Glomerular visceral epithelial cell (primary cell): ENCODE measurements at regions not wholly inside any gene's neighbourhood (a gene's known extent, or its start where the extent isn't known, plus 50 kb on each side); places are given as distances from the start of the nearest gene placed in this dataset.
"Not testable (repeated sequence)": the region's sequence is repeated elsewhere in the genome, so short reads cannot be mapped to it uniquely, and the experiment has no call there.

Experiments
- DNase-seq: peaks from one replicate; pipeline ENCODE4 v3.0.0-alpha.2; 2016; ENCODE audit errors: extremely low spot score

DNA sequence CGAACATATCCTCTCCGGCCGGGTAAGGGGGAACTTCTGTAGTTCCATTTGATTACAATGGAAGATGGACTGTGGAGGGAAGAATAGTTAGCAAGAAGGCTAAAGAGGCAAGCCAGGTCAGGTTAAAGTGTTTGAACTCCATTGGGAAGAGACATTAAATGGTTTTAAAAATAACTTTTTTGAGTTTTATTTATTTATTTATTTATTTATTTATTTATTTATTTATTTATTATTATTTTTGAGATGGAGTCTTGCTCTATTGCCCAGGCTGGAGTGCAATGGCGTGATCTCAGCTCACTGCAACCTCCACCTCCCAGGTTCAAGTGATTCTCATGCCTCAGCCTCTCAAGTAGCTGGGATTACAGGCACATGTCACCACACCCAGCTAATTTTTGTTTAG, 441.9 kb downstream of the TOX3 start:
- DNase-seq, result not testable (repeated sequence)

DNA sequence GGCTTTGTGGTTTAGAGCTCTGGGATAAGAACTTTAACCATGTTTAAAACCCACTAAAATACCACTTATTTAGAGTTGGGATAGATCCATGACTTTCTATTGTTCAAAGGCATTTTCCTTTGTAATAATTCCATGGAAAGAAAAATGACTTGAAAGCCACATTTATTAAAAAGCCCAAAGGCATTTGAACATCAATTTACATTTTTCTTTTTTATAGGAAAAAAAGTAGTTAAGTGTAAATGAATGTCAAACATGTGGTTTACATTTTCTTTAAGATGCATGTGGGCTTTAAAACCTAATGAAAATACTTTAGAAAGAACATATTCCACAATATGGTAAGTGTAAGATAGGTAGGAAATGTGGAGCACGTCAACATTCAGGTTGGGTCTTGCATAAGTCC, 443.2 kb downstream of the TOX3 start:
- no peak for DNase-seq

DNA sequence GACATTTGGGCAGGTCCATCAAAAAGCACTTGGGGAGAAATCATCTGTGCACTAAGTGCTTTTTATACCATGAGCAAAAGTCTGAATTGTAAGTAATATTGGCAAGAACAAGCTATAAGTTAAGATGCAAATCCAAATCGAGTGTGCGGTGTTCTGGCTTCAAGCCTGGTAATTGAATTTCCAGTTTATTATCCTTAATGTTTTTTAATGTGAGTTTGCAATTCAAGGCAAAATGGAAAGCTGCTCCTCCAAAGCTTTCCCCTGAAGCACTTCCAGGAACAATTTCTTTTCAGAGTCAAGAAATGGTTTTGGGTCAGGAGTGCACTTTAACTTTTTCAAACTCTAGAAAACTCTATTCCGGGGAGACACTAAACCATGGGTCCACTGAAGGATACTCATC, 445.7 kb downstream of the TOX3 start:
- DNase-seq, result no peak

DNA sequence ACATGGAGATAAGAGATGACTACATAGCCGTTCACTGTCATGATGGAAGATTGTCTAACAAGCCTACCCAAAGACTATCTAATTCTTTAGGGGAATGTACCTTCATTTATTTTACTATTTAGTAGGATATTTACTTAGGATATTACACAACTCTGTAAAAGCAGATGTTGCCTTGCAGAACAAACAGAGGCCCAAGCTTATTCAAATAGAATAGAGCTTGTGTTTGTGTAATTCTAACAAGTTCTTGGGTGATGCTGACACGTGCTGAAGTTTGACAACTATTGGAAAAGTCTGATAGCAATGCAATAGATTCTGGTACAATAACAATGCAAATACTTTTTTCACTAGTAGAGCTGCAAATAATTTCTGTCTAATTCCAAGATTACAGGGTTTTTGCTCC, 447.6 kb downstream of the TOX3 start:
- DNase-seq, result no peak

DNA sequence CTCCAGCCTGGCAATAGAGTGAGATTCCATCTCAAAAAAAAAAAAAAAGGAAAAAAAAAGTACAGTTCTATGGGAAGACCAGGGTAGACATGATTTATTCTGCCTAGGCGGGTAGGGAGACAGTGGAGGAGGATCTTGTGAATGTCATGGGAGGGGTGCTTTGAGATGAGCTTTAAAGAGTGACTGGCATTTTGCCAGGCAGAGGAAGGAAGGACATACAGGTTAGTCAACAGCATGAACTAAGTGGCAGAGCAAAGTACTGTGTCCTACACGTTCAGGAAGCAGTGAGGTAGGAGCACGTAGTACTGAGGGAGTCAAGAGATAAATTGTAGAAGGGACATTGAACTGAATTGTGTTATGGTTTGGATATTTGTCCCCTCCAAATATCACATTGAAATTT, 451.5 kb downstream of the TOX3 start:
- no peak for DNase-seq

DNA sequence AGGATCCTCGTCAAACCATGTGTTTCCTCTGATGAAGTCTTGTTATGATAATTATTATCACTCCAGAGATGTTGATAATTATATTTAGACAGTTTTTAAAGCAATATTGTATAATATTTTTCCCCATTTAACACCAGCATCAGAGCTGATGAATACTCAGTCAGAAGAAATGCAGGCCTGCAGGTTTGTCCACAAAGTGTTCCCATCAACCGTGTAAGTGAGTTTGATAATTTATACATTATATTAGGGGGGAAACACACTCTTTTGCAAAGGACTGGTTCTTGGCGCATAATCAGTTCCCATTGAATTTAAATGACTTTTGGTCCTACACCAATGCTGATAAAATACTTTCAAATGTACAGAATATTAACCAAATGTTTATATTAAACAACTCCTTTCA, 454.8 kb downstream of the TOX3 start:
- no peak for DNase-seq

DNA sequence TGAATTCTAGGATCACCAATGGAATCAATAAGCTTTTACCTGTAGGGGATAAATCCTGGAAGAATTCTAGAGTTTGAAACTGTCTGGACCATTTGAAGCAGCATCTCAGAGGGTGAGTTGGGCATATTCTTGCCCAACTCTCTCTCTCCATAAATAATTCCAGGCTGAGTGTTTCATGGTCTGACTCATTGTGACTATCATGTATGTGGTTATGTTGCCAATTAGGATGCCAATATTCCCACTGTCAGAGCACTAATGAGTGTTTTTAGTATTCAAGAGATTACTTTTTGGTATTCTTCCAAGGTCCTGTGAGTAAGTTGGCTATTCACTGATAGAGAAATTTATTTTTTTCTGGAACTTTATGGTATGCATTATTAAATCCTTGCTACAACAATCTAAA, 456.9 kb downstream of the TOX3 start:
- DNase-seq, result no peak

DNA sequence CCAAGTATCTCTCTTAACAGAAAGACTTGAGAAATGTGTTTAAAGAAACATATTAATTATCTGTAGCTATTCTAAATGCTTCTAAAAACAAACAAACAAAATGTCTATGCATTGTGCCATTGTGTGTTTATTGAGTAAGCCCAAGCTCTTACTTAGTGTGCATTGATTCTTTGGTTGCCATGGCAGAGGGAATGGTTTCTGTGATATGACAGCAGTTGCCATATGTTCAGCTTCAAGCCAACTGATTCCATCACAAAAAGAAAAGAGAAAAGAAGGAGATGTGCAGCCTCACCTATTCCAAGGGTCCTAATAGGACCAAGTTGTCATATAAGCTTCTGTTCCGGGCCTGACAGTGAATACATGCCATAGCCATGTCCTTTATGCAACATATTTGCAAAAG, 457.5 kb downstream of the TOX3 start:
- no peak for DNase-seq

DNA sequence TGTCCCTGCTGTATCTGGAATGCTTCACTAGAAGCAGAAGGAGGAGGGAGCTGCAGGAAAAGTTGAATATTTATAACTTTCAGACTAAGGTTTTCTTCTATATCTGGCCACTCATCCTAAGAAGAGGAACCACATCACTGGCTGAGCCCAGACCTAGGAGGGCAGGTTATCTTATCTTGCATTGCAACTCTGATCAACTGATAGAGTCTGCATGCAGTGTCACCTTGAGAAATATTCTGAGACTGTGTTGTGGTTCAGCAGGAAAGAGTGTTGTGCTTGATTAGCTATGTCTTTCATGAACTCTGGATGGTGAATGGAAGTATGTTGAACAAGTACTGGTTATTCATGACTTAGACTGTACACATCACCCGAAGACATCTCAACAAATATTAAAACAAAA, 460.0 kb downstream of the TOX3 start:
- no peak for DNase-seq

DNA sequence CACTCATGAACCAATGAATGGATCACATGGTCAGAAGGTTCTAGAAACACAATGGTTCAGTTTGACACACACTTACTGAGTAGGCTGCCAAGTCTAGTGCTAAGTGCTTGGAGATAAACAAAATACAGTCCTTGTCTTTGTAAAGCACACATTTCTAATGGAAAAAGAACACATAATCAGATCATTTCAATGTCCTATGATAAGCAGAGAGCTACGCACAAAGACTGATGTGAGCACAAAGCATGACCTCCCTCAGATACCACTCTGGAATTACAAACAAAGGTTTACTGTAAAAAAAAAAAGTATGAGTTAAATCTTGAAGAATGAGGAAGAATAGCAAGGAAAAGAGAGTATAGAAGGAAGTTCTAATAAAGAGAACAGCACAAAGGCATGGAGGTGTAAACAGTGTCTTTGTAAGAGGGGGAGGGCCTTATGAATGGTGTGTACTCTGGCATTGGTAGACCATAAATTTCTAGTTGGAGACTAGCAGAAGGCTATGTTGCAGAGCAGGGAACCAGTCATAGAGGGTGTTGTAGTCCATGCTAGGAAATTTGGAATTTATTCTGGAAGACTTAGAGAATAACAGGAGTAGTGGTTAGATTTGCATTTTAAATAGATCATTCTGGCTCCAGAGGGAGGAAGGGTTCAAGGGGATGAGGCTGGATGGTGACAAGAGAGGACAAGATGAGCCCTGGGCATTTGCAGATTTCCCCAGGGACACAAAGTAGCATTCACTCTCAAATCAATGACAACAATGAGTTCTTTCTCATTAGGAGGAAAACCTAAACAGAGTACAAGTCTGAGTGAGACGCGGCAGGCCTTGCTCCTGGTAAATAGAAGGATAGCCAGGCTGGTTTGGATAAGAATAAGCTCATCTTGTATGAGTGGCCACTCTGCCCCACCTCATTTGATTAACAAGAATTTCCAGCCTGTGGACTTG, 468.0 kb downstream of the TOX3 start:
- DNase-seq, result no peak

DNA sequence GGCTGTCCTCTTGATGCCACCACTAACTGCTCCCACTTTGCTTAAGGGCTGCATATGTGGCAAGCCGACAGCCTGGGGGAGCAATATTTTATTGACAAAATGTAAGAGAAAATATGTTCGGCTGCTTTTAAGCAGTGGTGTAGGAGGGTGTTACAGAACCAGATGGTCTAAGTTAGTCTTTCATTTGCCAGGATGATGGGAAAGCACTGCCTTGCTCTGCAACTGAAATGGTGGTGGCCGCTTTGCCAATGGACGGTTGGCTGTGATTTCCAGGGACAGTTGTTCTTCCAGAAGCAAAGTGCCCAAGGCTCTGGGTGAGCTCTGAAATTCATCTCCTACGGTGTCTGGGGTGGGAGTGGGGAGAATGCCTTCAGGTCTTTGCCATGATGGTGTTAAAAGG, 469.3 kb downstream of the TOX3 start:
- DNase-seq, result no peak

DNA sequence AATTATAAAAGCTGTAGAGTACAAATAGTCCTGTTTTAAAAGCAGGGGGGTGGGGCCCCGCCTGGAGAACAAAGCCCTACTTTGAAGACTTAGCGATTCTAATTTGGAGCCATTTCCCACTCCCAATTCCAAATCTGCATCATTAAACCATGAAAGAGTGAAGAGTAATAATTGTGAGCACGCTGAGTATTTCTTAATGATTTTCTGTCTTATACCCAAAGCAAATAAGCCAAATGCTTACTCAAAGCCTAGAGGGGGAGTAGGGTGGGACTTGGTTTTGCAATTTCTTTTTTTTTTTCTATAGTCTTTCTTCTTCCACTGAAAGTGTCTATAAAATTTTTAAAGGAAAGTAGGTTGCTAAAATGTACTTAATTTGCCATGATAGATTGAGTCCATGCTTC, 470.1 kb downstream of the TOX3 start:
- no peak for DNase-seq

DNA sequence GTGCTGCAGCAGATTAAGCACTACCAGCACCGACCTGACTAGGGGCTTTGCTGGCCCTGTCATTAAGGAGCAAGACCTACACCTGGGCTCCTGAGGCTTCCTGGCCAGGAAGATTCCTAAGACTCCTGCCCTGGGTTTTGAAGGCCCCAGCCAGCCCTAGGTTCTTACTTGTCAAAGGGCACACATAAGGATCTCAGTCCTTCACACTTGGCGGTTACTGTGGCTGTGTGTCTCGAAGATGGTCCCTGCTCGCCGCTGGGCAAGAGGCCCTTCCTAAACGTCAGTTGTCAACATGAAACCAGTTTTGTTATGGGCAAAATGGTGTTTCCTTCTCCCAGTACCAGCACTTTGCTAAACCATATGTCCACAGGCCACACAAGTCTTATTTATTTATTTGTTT, 470.6 kb downstream of the TOX3 start:
- DNase-seq, result no peak

DNA sequence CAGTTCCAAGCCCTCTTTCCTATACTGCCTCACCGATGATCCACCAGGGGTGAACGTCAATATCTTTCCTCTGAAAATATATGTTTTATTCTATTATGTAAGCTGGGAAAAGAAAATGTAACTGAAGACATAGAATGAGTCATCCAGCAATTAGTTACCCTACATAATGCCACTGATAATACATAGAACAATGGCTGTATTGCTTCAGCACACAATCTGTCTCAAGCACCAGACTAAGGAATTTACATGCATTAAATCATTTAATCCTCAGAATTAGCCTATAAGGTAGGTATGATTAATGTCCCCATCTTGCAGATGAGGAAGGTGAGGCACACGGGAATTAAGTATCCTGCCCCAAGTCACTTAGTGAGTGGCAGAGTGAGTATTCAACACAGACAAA, 472.8 kb downstream of the TOX3 start:
- DNase-seq, result no peak

DNA sequence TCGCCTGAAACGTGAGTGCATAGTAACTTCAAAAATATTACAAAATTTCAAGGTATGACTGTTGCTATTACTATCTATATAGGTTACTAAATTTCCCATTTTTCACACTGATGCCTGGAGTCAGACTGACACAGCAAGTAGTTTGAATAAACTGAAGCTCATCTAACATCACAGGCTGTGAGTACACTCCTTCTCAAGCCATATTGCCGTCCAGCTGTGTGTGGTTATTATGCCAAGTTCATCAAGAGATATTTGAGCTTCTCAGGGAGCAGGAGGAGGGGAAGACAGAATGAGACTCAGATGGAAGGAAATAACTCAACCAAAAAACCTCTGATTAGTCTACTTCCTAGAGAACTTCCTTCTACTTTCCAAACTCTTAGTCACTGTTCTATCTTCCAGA, 473.9 kb downstream of the TOX3 start:
- no peak for DNase-seq

DNA sequence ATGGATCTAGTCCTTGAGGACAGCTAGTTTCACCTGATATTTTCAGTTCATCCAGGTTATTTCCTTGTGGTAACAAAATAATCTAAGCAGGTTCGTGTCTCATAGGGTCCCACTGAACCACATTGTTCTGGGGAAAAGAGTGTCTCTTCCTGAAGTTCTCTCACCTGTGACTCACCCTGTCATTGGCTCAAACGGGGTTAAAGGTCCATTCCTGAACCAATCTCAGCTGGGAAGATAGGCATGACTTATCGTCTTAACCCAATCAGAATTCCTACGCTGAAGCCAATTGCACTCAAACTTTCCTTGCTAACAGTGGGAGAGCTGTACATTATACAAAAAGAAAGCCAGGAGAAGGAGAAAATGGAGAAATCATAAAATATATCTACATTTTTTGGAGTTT, 475.8 kb downstream of the TOX3 start:
- no peak for DNase-seq

DNA sequence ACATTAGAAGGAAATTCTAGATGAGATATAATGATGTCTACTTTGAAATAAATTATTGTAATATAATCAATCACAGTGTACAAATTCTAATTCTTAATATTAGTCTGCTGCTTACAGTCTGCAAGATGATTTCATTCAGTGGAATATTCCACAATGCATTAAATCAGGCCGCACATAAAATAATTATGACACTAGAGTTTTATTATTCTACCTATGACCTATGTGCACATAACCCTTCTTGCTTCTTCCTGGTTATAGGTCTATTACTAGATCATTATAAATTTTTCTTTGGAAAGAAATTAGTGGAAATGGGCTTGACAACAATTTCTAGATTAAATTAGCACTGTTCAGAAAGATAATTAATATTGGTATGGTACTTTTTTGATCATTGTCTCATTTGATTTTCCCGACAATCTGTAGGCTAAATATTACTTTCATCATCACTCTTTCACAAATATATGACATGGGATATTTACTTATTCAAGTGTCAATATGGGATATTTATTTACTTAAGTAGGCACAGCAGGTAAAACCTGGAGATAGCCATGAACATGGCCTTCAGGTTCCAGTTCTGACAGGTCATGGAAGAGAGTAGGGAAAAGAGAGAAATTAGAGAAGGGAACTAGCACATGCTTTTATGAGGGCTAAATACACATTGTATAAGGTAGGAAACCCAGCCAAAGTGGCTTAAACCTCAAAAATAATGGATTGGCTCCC, 476.4 kb downstream of the TOX3 start:
- DNase-seq, result no peak

DNA sequence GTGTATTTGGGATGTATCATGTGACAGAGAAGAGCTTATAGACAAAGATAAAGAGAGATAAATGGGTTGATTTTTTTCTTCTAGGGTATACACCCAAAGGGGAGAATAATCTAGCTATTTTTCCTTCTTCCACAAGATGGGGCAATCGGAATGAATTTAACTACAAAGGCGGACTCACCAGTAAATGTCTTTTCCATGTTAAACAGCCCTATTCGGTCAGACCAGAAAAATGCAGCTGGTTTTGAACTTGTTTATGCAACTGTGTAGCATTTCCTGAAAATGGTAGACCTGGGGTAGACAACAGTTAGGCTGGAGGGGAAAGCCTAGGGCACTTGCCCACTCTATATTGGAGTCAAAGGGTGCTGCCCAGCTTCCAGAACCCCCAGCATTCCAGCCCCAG, 477.1 kb downstream of the TOX3 start:
- no peak for DNase-seq

DNA sequence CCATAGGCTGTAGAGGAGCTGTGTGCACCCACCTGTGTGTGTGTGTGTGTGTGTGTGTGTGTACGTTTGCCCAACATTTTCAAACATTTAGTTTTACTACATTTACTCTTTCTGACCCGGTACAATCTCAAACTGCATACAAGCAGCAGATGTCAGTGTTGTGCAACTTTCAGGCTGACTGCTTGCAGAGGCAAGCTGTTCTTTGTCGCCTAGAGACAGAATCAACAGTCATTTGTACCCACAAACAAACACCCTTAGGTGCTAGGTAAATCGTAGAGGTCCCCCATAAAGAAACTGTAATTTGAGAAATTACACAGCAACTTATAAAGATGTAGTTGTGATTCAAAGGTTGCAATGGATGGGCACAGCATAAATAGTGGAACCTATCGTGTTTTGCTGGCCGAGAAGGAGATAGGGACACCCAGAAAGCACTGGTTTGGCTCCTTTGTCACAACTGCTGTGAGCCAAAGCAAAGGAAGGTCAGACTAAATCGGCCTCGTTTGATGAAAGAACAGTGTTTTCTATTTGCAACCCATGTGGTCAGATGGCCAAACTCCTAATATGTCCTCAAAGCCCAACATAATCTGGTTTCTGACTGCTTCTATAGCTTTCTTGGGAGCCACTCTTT, 478.4 kb downstream of the TOX3 start:
- no peak for DNase-seq

DNA sequence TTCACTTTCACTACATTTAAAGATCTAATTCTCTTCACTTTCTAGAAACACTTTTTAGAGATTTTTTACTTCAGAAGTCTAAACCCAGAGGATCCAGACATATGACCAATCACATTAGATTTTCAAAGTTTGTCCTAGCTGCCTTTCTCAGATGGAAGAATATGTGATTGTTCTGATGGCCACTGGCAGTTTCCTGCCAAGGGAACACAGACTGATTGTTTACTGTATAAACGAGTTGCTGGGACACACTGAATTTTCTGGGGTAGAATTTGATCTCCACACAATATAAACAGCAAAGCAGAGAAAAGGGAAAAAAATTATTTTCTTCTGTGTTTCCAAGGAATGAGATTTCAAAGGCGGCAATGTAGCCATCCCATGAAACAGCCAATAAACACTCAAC, 480.0 kb downstream of the TOX3 start:
- no peak for DNase-seq

DNA sequence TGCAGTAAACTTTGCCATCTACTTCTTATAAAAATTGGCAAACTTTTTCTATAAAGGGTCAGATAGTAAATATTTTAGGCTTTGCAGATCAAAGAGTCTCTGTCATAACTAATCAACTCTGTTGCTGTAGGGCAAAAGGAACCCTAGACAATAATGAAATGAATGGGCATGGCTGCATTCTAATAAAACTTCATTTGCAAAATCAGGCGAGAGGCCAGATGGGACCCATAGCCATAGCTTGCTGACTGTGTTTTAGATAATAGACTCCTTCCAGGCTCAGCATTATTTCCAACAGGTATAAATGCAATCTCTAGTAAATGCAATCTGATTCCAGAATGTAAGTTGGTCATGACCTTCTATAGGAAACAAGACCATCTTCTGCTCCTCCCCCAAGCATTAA, 490.7 kb downstream of the TOX3 start:
- no peak for DNase-seq

DNA sequence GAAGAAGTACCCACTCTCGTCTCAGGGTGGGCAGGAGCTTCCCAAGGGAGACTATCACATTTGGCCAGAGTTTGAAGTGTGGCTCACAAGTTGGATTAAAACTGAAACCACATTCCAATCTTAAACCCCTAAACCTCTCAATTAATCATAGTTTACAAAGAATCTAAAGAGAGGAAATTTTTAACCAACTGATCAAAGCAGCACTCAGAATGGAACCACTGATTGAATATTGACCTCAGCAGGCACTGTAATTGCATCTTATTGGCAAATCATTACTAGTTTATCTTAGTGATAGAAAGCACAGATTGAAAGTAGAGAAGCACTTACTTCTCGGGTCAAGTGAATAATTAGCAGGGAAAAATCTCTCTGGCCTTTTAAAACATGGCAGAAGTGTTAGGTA, 491.6 kb downstream of the TOX3 start:
- no peak for DNase-seq

DNA sequence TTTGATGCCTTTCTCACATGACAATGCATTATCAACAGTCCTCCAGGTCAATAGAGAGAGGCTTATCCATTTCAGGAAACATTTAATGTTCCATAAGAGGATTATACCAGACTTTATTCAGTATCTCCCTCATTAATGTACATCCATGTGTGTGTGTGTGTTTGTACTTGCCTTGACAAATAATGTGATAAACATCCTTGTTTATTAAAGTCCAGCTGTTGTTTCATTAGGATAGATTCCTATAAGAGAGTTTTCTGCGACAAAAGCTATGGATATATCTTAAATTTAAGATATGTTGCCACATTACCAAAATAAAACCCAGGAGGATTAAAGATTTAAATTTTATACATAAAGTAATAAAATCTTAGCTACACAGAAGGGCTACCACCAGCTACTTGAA, 492.6 kb downstream of the TOX3 start:
- no peak for DNase-seq
